ENCODE measurements at regions not wholly inside any gene's neighbourhood (a gene's known extent, or its start where the extent isn't known, plus 50 kb on each side); places are given as distances from the start of the nearest gene placed in this dataset.
"Not testable (repeated sequence)": the region's sequence is repeated elsewhere in the genome, so short reads cannot be mapped to it uniquely, and the experiment has no call there.

DNA sequence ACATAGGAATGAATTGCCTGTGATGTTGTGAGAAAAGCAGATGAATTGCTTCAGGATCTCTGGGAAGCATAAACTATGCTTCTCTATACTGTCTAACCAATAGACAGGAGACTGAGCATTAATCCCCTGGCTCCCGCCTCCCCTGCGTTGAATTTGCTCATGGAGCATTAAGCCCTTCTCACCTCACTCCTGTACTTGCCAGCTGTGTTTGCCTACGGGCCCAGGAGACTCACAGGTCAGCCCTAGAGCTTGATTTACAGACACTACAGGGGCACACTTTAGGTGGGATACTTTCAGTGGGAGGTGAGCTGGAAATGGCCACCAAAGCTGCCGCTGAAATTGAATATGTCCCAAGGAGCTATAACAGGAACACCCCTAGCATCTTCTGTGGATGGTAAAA lies 418.7 kb downstream of the CBLN4 start:
- DNase-seq = no peak

DNA sequence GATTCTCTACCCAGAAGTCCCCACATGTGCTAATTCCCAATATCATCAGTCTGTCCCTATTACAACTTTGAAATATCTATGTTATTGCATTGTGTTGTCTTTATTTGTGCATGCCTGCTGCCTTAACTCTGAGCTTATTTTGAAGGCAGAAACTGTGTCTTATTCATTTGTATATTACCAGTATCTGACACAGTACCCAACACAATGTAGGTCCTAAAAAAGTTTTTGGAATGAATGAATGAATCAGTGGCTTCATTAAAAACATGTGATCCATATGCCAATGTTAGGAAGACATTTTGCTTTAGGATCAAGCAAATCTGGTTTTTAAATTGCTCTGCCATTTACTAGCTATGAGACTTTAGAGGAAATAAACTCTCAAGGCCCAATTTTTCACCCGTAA lies 420.4 kb downstream of the CBLN4 start:
- no peak for DNase-seq

DNA sequence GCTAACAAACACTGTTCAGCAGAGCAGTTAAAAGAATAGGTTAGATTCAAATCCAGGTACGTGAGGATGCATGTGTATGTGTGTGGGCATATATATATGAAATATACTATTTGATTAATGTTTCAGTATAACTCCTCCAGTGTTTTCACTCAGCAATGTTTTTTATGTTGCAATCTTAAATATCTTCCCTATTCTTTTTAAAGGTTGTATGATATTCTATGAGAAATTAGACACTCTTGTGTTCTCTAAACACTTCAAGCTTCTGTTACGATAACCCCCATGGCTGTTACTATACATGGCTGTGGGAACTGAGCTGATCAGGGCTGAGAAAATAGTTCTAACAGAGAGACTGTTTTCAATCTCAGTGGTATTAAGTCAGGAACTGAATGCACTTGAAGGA lies 421.0 kb downstream of the CBLN4 start:
- DNase-seq = no peak

DNA sequence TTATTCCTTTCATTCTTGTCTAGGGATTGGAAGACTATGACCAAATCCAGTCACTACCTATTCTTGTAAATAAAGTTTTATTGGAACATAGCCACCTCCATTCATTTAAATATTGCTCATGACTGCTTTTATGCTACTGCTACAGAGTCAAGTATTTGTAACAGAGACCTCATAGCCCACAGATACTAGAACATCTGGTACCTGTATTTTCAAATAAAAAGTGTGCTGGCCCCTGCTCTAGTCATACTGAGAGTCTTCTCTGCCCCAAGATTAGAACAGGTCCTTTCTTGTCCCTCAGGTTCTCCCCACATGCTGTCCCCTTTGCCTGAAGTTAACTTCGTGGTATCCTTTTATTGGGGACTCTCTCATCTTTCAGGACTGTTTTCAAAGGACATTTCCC lies 422.3 kb downstream of the CBLN4 start:
- no peak for DNase-seq

DNA sequence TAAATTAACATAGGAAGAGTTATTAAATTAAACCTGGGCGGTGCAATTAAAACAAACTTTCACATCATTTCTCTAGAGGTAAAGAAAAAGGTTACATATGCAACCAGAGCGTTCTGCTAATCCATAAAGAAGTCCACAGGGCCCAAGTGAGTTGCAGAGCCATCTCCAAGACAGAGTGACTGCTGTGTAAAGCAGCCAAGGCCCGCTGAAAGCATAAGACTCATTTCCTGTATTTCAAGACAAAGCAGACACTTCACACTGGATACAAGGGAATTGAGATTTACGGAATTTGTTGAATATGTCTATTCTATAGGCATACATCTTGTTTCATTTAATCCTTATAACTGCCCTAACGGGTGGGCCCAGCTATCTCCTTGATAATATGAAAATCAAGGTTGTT lies 422.8 kb downstream of the CBLN4 start:
- DNase-seq = no peak

DNA sequence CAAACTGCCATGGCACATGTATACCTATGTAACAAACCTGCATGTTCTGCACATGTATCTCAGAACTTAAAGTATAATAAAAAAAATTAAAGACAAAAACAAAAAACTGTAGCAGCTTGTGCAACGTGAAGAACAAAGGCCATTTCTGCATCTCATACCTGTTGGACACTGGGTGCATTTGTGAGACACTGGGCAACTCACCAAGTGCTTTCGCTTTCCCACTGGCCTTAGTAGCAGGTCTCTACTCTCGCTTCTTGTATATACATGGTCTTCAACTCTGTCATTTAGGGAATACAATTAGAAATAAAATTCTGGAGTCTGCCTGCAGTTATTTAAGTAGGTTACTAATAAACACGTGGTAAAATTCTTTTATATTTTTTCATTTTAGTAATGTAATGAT lies 423.8 kb downstream of the CBLN4 start:
- DNase-seq = no peak

DNA sequence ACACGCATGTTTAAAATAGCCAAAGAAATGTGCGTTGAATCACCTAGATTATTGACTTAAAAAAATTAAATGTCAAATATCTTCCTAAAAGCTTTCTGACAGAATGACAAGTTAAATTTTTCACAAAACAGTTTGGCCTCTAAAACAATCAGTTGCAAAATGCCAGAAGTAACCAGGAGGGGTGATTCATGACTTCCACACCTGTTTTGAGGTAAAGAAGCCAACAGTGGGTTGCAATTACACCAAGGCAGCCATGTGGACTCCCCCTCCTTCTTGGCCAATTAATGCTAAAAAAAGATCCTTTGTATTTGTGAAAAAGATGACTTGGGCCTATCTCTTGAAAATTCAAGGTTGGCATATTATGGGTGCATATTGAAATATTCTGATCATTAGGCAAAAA lies 424.8 kb downstream of the CBLN4 start:
- DNase-seq = no peak

DNA sequence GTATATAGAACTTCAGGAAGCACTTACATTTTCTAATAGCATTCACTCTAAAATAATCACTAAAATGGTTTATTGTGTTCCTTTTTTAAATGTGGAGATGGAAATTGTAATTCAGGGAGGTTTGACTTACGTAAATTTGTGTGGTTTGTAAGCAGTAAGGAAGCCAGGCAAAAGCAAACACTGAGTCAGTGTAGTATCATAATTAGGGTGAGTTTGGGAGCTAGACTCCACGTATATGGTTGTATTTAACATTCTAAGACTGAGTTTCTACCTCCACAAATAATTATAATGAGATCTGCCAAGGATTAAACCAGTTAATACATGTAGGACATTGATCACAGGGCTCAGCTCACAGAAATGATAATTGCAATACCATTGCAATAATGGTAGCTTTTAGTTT lies 425.5 kb downstream of the CBLN4 start:
- DNase-seq = no peak

DNA sequence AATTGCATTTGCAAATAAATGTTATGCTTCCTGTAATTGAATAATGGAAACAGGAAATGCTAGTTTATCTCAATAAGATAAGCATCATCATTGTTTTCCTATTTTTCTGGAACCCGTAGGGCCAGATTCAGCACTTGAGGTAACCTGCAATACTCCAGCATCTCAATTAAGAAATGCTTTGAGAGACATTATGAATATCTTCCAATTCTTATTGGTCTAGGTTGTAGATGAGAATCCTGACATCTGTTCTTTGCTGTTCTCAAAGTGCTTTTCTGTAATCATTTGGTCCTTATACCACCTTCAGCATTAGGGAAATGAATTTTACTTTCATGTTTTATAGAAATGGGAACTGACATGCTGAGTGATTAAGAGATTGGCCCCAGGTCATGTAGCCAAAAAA lies 428.3 kb downstream of the CBLN4 start:
- no peak for DNase-seq

DNA sequence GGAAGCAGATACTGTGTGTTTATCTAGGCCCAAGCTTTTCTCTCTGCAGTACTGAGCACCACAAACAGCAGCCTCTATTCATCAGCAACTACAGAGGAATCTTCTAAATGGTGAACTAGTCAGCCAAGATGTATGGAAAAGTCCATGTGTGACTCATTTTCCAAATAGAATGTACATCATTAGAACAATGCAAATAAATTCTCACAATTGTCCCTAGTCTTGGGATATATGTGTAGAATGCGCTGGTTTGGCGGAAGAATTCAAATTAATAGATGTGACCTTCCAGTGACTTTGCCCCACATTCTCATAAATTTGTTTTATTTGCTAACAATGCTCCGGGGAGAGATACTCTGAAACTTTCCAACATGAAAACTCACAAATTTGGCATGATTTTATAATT lies 436.2 kb downstream of the CBLN4 start:
- no peak for DNase-seq

DNA sequence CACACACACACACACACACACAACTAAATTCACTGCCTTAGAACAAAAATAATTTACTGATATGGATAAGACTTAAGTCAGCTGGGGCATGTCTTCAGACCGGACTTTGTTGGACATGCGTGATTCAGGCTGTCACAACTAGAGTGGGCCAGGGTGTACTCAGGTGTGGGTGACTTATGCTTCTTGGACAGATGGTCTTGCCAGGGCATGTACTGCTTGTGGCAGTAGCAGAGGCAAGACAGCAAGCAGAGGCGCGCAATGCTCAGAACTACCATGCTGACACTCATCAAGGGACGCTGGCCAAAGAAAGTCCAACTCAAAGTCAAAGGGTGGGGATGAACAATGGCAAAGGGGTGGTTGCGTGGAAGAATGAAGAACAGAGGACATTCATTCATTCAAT lies 437.5 kb downstream of the CBLN4 start:
- no peak for DNase-seq

DNA sequence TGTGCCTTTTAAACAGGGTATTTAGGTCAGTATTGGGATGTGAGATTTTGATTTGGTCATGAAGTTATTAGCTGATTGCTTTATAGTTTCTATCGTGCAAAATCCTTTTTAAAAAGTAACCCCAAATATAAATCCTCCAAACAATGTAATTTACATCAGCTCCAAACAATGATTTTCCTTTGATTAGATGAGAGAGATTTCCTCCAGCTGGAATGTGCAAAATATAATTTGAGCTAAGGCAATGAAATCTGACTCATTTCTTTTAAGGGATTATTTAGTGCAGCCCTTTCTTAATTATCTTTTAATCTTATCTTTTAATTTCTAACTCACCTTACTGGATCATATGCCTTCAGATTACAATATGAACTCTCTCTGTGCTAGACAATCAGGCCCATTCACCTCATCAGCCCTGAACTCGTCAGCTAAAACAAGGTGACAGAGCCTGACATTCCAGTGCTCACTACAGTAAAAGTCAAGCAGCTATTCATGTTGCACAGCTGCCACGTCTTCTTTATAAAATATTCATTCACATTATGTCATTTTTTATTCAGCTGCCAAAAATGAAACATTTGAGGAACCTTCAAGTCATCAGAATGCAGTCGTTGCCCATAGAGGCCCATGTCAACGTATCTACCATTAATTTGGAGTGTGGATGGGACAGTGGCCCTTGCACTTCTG lies 440.1 kb downstream of the CBLN4 start:
- no peak for DNase-seq

DNA sequence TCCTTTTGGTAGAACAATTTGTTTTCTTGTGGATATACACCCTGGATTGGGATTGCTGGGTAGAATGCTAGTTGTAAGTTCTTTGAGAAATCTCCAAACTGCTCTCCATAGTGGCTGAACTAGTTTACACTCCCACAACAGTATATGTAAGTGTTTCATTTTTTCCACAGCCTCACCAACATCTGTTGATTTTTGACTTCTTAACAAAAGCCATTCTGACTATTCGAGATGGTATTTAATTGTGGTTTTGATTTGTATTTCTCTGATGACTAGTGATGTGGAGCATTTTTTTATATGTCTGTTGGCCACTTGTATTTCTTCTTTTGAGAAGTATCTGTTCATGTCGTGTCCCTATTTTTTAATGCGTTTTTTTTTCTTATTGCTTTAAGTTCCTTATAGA lies 444.1 kb downstream of the CBLN4 start:
- DNase-seq = no peak

DNA sequence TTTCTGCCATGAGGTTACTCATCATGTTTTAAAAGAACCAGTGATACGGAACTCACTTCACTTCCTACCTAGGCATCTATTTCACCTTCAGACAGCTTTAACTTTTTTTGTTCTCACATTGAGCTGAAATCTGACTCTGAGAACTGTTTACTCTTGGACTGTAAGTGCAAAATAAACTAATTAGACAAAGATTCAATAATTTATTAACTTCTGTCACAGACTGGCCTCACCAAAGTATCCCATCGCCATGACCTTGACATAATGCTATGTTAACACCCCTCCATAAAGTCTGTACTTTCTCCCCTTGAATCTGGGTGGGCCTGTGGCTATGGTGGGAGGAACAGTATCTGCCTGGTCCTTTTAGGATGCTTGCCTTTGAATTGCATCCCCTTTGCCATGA lies 448.1 kb downstream of the CBLN4 start:
- DNase-seq = no peak

DNA sequence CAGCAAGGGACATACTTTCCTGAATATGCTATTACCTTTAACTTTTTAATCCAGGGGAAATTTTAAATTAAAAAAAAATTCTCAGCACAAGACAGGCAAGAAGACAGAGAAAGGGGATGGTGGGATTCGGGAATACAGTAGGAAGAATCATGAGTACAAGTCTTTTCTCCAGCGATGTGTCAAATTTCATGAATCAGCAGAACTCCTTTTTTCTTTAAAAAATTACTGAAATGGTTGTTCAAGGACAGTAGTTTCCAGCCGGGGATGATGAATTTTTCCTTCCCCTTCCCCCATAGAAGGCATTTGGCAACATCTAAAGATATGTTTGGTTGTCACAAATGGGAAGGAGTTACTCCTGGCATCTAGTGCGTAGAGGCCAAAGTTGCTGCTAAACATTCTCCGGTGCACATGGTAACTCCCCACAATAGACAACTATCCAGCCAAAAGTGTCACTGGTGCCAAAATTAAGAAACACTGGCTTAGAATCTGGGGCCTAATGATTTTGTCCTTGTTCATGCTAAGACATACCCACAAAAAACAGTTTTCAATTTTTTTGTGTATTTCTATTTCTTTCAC lies 450.2 kb downstream of the CBLN4 start:
- no peak for DNase-seq

DNA sequence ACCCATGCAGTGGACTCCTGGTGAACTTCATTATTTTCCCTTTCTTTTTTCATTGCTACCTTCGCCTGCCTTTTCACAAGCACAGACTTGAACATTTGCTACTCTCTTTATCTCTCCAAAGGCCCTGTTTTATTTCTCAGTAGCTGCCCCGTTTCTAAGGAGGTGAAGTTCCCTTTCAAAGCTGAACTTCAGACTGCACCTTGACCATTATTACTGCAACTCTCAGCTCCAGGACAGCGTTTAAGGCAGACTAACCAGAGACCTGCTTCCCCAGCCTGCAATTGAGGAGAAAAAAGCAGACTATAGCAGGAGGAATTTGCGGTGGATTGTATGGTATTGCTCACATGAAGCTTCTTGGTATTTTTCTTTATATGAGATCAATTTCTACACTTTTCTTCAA lies 460.7 kb downstream of the CBLN4 start:
- DNase-seq = no peak

DNA sequence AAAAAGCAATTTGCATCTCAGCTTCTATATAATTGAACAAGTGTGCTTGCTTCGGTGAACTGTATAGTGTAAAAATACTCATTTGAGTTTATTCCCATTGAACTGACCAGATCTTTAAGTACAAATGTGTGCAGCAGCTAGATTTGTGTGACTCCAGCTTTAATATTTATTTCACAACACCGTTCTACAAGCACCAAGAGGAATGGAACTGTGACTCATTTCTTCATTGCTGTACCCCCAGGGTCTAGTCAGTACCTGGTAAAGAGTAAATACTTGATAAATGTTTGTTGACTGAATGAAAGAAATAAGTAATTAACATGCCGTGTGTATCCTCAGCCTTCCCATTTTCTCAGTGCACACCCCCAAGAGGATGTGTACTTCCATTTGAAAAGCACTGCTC lies 464.8 kb downstream of the CBLN4 start:
- no peak for DNase-seq

DNA sequence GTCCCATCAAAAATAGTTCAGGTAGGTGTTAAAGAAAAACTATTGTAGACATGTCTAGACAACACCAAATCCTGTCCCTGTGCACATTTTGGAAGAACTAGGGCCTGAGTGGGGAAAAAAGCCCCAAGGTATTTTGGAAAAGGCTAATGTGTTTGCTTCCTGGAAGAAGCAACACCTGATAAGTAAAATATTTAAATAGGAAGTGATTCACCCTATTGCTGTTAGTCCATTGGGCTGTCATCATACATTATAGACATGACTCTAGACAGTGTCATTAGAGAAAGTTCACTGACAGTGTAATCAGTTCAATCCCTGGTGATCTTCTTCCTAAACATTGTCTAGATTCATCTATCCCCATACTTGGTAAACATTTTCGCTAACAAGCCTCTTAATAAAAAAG lies 465.3 kb downstream of the CBLN4 start:
- DNase-seq = no peak

DNA sequence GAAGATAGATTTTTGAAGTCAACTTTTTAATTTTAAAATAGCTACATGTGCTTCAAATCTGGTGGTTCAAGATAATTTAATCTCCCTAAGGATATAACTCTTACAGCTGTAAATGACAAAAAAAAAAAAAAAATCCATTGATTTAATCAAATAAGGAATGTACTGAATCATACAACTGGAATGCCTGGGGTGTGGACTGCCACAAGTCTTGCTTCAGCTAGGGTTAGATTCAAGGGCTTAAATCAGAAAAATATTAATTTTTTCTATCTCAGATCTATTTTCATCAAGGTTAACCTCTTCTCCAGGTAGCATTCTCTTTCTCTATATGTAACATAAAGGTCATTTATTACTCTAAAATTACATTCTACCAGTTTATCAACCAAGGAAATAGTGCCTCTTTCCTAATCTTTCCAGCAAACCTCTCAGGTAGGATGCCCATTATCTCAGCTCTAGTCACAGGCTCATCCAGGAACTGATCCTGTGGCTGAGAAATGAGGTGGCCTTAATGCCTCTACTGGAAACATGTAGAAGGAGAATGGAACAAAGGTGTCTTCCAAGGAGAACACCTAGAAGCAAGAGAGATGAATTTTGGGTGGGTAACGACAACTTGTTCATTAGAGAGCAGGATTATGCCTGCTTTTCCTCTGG lies 466.9 kb downstream of the CBLN4 start:
- DNase-seq = no peak

DNA sequence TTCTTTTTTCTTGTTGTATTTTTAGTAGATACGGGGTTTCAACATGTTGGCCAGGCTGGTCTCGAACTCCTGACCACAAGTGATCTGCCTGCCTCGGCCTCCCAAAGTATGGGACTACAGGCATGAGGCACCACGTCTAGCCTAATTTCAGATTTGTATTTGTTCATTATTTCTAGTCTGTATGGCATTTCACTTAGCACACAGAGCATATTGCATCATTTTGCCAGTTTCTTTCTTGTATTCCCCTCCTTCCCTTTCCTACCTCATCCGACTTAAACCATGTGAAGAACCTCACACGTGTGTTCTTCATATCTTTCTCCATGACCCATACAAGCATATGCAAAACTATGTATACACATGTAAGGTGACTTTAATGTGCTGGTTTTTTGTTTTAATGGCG lies 470.0 kb downstream of the CBLN4 start:
- no peak for DNase-seq

DNA sequence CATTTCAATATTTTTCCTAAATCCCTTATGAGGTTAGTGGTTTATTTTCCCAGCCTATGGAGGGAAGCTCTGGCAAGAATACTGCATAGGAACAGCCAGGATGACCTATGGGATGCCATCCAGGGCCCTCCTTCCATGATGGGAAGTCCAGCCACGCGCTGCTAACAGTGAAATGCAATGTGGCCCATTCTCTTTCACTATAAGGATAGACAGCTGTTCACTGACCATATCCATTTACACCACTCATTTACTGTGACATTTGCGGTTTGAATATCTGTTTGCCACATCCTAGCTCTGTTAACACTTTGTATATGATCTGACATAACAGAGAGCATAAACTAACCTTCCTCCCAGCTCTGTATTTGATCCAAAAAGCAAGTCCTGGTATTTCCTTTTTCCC lies 471.7 kb downstream of the CBLN4 start:
- no peak for DNase-seq

DNA sequence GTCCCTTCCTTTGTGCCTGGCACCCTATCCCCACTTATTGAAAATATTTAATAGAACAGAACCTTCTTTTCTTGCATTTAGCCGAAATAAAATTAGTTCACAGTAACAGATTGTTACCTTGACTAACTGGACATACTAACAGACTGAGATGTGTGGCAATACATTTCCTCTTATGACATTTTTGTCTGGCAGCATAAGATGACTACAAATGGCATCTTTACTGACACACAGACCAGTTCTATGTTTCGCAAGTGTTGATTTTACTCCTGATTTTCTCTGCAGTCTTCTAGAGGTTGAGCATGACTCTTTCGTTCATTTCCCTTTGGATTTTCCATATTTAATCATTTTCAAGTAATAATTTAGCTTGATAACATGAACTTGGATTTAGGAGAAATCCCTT lies 474.6 kb downstream of the CBLN4 start:
- DNase-seq = no peak

DNA sequence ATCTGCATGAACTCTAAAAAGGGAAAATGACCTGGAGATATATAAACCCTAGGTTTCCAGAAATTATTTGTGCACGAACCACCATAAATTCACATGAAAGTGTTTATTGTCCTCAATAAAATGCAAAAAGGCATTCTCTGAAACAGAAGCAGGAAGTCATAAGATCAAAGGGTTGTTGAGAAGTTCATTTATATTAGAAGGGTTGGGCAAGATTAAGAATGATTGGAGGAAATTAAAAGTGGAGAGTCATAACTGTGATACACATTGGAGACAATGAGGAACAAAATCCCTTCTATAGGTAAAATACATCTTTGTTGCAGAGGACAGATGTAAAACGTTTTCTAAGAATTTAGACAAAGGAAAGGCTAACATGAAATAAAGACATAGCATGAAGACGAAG lies 476.8 kb downstream of the CBLN4 start:
- no peak for DNase-seq

DNA sequence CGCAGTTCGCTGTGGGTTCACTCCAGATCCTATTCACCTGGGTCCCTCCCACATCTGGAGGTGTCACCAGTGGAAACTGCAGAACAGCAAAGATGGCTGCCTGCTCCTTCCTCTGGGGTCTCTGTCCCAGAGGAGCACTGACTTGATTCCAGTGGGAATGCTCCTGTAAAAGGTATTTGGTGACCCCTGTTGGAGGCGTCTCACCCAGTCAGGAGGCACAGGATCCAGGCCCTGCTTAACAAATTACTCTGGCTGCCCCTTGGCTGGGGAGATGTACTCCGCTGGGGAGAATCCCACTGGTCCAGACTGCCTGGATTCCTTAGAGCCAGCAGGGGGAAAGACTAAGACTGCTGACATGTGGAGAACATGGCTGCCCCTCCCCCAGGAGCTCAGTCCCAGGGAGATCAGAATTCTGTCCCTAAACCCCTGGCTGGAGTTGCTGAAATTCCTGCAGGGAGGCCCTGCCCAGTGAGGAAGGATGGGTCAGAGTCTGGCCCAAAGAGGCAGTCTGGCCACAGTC lies 483.0 kb downstream of the CBLN4 start:
- no peak for DNase-seq

DNA sequence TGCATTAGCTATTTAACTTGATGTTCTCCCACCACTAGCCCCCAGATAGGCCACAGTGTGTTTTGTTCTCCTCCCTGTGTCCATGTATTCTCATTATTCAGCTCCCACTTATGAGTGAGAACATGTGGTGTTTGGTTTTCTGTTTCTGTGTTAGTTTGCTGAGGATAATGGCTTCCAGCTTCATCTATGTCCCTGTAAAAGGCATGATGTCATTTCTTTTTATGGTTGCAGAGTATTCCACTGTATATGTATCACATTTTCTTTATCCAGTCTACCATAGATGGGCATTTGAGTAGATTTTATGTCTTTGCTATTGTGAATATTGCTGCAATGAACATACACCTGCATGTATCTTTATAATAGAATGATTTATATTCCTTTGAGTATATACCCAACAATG lies 487.7 kb downstream of the CBLN4 start:
- DNase-seq = not testable (repeated sequence)

All from NCI-H526 treated with DMSO at 0.1 percent for 48 hours (cell line).